ENCODE measurements at regions not wholly inside any gene's neighbourhood (a gene's known extent, or its start where the extent isn't known, plus 50 kb on each side); places are given as distances from the start of the nearest gene placed in this dataset.

DNA sequence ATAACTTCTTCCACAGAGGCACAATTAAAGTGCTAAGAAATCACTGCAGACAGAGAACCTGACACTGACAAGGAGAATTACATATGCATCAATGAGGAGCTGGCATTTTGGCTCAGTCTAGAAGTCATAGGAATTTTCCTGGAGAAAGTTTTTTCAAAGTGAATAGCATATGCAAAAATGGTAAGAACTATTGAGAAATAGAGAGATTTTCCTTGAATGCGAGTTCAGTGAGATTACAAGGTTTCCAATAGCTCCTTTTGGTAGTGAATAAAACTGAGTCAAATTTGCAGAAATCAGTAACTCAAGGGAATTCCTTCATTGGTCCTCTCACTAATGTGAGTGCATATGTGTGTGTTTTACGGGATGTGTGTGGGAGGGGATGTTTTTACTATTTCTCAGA is 557.5 kb downstream of the PPARGC1A start:
- TF ChIP-seq, protein P1, sequence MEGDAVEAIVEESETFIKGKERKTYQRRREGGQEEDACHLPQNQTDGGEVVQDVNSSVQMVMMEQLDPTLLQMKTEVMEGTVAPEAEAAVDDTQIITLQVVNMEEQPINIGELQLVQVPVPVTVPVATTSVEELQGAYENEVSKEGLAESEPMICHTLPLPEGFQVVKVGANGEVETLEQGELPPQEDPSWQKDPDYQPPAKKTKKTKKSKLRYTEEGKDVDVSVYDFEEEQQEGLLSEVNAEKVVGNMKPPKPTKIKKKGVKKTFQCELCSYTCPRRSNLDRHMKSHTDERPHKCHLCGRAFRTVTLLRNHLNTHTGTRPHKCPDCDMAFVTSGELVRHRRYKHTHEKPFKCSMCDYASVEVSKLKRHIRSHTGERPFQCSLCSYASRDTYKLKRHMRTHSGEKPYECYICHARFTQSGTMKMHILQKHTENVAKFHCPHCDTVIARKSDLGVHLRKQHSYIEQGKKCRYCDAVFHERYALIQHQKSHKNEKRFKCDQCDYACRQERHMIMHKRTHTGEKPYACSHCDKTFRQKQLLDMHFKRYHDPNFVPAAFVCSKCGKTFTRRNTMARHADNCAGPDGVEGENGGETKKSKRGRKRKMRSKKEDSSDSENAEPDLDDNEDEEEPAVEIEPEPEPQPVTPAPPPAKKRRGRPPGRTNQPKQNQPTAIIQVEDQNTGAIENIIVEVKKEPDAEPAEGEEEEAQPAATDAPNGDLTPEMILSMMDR (IDR thresholded peaks at IDR 0.05; ENCODE audit: extremely low read depth, missing control alignments) = no peak

GRCh38 chr4:23327120-23327519 is 562.7 kb downstream of the PPARGC1A start:
- DNase-seq (ENCODE audit: low spot score) = no peak
- TF ChIP-seq, protein P1 (IDR thresholded peaks at IDR 0.05; ENCODE audit: extremely low read depth, missing control alignments) = no peak

More for the DNA sequence above, 557.5 kb downstream of the PPARGC1A start:
- DNase-seq (ENCODE audit: low spot score) = no peak

GRCh38 chr4:23324021-23324690 is 565.7 kb downstream of the PPARGC1A start:
- no peak for DNase-seq (ENCODE audit: low spot score)
- TF ChIP-seq, protein P1 (IDR thresholded peaks at IDR 0.05; ENCODE audit: extremely low read depth, missing control alignments) = no peak

GRCh38 chr4:23323436-23323835 is 566.4 kb downstream of the PPARGC1A start:
- no peak for DNase-seq (ENCODE audit: low spot score)
- TF ChIP-seq, protein P1 (IDR thresholded peaks at IDR 0.05; ENCODE audit: extremely low read depth, missing control alignments) = no peak

GRCh38 chr4:23322732-23323131 is 567.1 kb downstream of the PPARGC1A start:
- no peak for DNase-seq (ENCODE audit: low spot score)
- TF ChIP-seq, protein P1 (IDR thresholded peaks at IDR 0.05; ENCODE audit: extremely low read depth, missing control alignments) = no peak

- DNase-seq (ENCODE audit: low spot score) = no peak
- TF ChIP-seq, protein P1 (IDR thresholded peaks at IDR 0.05; ENCODE audit: extremely low read depth, missing control alignments) = no peak
Observed at GRCh38 chr4:23320931-23321587, 568.8 kb downstream of the PPARGC1A start.

GRCh38 chr4:23312686-23313085 is 577.2 kb downstream of the PPARGC1A start:
- no peak for DNase-seq (ENCODE audit: low spot score)

More at GRCh38 chr4:23312686-23313085, 577.2 kb downstream of the PPARGC1A start:
- TF ChIP-seq, protein P1 (IDR thresholded peaks at IDR 0.05; ENCODE audit: extremely low read depth, missing control alignments) = no peak

Data from GM20000 (cell line).